NB4 (cell line): ENCODE measurements at regions not wholly inside any gene's neighbourhood (a gene's known extent, or its start where the extent isn't known, plus 50 kb on each side); places are given as distances from the start of the nearest gene placed in this dataset.

Source experiments
- DNase-seq: peaks from one replicate; pipeline ENCODE4 v3.0.0; 2010; ENCODE audit warnings: low read depth
- H3K4me3 ChIP-seq: one replicate; pipeline ENCODE4 v1.5.1; 2011; ENCODE audit warnings: mild to moderate bottlenecking, low read depth, low read length, moderate library complexity
- CTCF ChIP-seq: IDR thresholded peaks from one replicate; pipeline ENCODE4 v1.5.1; 2012; ENCODE audit warnings: low read depth, low read length
- MAX ChIP-seq: IDR thresholded peaks from 2 replicates; pipeline ENCODE4 v1.6.1; 2011; ENCODE audit warnings: low read depth, low read length
- MYC ChIP-seq: IDR thresholded peaks from 2 replicates; pipeline ENCODE4 v1.6.1; 2011; ENCODE audit warnings: low read depth, low read length
- POLR2A ChIP-seq: IDR thresholded peaks from 2 replicates; pipeline ENCODE4 v1.6.1; 2011; ENCODE audit warnings: mild to moderate bottlenecking; ENCODE audit not compliant: insufficient read length; ENCODE audit errors: extremely low read depth

GRCh38 chr16:65600629-65601028 lies 478.8 kb upstream of the CDH11 start:
- no peak for DNase-seq
- no peak overlapping the region for H3K4me3 ChIP-seq
- no peak for TF ChIP-seq POLR2A
- no peak for TF ChIP-seq MAX

GRCh38 chr16:65600046-65600445 lies 478.2 kb upstream of the CDH11 start:
- DNase-seq: no peak
- TF ChIP-seq CTCF: no peak
- TF ChIP-seq POLR2A: no peak
- no peak for TF ChIP-seq MYC
- no peak for TF ChIP-seq MAX
- no peak overlapping the region for H3K4me3 ChIP-seq

GRCh38 chr16:65598621-65599020 lies 476.8 kb upstream of the CDH11 start:
- H3K4me3 ChIP-seq: no peak overlapping the region
- TF ChIP-seq POLR2A (no peak), CTCF (no peak), MAX (no peak), MYC (no peak)
- no peak for DNase-seq

- no peak overlapping the region for H3K4me3 ChIP-seq
- no peak for TF ChIP-seq MYC
- TF ChIP-seq POLR2A: no peak
- TF ChIP-seq CTCF: no peak
- TF ChIP-seq MAX: no peak
- DNase-seq: no peak
Measured at GRCh38 chr16:65583498-65583897, 461.6 kb upstream of the CDH11 start.

- no peak for DNase-seq
- TF ChIP-seq POLR2A: no peak
Measured at GRCh38 chr16:65579050-65579449, 457.2 kb upstream of the CDH11 start.

GRCh38 chr16:65576631-65577030 lies 454.8 kb upstream of the CDH11 start:
- no peak overlapping the region for H3K4me3 ChIP-seq
- DNase-seq: peak; percentile 26
- TF ChIP-seq MAX (no peak), MYC (no peak), CTCF (peak; percentile 31), POLR2A (no peak)

More at GRCh38 chr16:65579050-65579449, 457.2 kb upstream of the CDH11 start:
- H3K4me3 ChIP-seq: no peak overlapping the region

GRCh38 chr16:65576139-65576538 lies 454.3 kb upstream of the CDH11 start:
- no peak overlapping the region for H3K4me3 ChIP-seq
- DNase-seq: no peak
- TF ChIP-seq MAX: no peak
- no peak for TF ChIP-seq MYC
- TF ChIP-seq CTCF: no peak
- no peak for TF ChIP-seq POLR2A
